B cell (primary cell): ENCODE measurements at regions not wholly inside any gene's neighbourhood (a gene's known extent, or its start where the extent isn't known, plus 50 kb on each side); places are given as distances from the start of the nearest gene placed in this dataset.

ENCODE experiments used
- EZH2 ChIP-seq: IDR thresholded peaks from 2 replicates; pipeline ENCODE4 v1.6.1; 2012; ENCODE audit warnings: borderline replicate concordance, low read depth, mild to moderate bottlenecking, moderate library complexity, low read length; ENCODE audit not compliant: insufficient read depth, poor library complexity, severe bottlenecking
- TF ChIP-seq, protein P1 (sequence below): fragments of 200-600 bp; IDR thresholded peaks from one replicate; pipeline ENCODE4 v1.8.0; 2022; ENCODE audit warnings: antibody characterized with exemption, mild to moderate bottlenecking

DNA sequence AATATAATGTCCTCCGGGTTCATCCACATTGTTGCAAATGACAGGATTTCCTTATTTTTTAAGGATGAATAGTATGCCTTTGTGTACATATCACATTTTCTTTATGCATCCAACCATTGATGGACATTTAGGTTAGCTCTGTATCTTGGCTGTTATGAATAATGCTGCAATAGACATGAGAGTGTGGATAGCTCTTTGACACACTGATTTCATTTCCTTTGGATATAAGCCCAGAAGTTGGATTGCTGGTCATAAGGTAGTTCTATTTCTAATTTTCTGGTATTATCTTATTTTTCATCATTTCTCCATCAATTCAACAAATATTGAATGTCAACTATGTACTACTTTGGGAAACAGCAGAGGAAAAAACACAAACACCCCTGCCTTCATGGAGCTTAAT lies 423.3 kb downstream of the MTX2 start:
- TF ChIP-seq, protein P1, sequence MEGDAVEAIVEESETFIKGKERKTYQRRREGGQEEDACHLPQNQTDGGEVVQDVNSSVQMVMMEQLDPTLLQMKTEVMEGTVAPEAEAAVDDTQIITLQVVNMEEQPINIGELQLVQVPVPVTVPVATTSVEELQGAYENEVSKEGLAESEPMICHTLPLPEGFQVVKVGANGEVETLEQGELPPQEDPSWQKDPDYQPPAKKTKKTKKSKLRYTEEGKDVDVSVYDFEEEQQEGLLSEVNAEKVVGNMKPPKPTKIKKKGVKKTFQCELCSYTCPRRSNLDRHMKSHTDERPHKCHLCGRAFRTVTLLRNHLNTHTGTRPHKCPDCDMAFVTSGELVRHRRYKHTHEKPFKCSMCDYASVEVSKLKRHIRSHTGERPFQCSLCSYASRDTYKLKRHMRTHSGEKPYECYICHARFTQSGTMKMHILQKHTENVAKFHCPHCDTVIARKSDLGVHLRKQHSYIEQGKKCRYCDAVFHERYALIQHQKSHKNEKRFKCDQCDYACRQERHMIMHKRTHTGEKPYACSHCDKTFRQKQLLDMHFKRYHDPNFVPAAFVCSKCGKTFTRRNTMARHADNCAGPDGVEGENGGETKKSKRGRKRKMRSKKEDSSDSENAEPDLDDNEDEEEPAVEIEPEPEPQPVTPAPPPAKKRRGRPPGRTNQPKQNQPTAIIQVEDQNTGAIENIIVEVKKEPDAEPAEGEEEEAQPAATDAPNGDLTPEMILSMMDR = no peak
- TF ChIP-seq EZH2 = no peak
